Keratinocyte (primary cell): ENCODE measurements at regions not wholly inside any gene's neighbourhood (a gene's known extent, or its start where the extent isn't known, plus 50 kb on each side); places are given as distances from the start of the nearest gene placed in this dataset.

Experiments
- DNase-seq: peaks from one replicate; pipeline ENCODE4 v3.0.0-alpha.2; 2011; ENCODE audit warnings: low read depth, missing footprints, low spot score
- FAIRE-seq: peaks from 2 replicates; lab custom pipeline; 2011; peaks lifted over from hg19 to GRCh38; lab: Jason Lieb, UNC
- H2AFZ ChIP-seq: 2 replicates; pipeline ENCODE4 v1.6.0; 2012; ENCODE audit warnings: low read length, control low read depth, inconsistent platforms; ENCODE audit not compliant: control insufficient read depth
- H3K27ac ChIP-seq: 2 replicates; pipeline ENCODE4 v1.5.1; 2011; ENCODE audit warnings: low read length; ENCODE audit not compliant: control insufficient read depth, insufficient read depth
- H3K27me3 ChIP-seq: 3 replicates; pipeline ENCODE4 v1.6.0; 2011; ENCODE audit warnings: low read length; ENCODE audit not compliant: control insufficient read depth, insufficient read depth; ENCODE audit errors: extremely low read depth
- H3K36me3 ChIP-seq, 2 experiments: 2 replicates in 1 of 2; 3 replicates in 1 of 2; pipeline ENCODE4 v1.5.1; 2011; ENCODE audit warnings: low read length in 2 of 2, mild to moderate bottlenecking in 1 of 2; ENCODE audit not compliant: control insufficient read depth in 2 of 2, insufficient read depth in 2 of 2; ENCODE audit errors: extremely low read depth in 1 of 2
- H3K4me1 ChIP-seq: 3 replicates; pipeline ENCODE4 v1.5.1; 2011; ENCODE audit warnings: low read length; ENCODE audit not compliant: control insufficient read depth, insufficient read depth; ENCODE audit errors: extremely low read depth
- H3K4me2 ChIP-seq: 3 replicates; pipeline ENCODE4 v1.6.0; 2011; ENCODE audit warnings: low read depth, low read length; ENCODE audit not compliant: control insufficient read depth, insufficient read depth; ENCODE audit errors: extremely low read depth
- H3K4me3 ChIP-seq, 3 experiments: fragments of 200-600 bp in 1 of 3; sonication (generic) in 1 of 3; 2 replicates in 2 of 3; 3 replicates in 1 of 3; pipeline ENCODE4 v1.5.1; 2011 to 2016; ENCODE audit warnings: low read length in 3 of 3, mild to moderate bottlenecking in 3 of 3, control low read depth in 2 of 3, inconsistent platforms in 1 of 3, low read depth in 1 of 3, mixed read lengths in 1 of 3, mixed run types in 1 of 3, moderate library complexity in 1 of 3; ENCODE audit not compliant: control insufficient read depth in 2 of 3, insufficient read depth in 2 of 3; ENCODE audit errors: extremely low read depth in 1 of 3
- H3K79me2 ChIP-seq: 2 replicates; pipeline ENCODE4 v1.6.0; 2012; ENCODE audit warnings: low read length; ENCODE audit not compliant: control insufficient read depth, insufficient read depth
- H3K9ac ChIP-seq: 3 replicates; pipeline ENCODE4 v1.6.0; 2011; ENCODE audit warnings: low read length; ENCODE audit not compliant: control insufficient read depth, insufficient read depth; ENCODE audit errors: extremely low read depth
- H3K9me1 ChIP-seq: 3 replicates; pipeline ENCODE4 v1.6.0; 2011; ENCODE audit warnings: low read length; ENCODE audit not compliant: control insufficient read depth, insufficient read depth; ENCODE audit errors: extremely low read depth
- H3K9me3 ChIP-seq: 2 replicates; pipeline ENCODE4 v1.5.1; 2012; ENCODE audit warnings: low read depth, low read length; ENCODE audit not compliant: control insufficient read depth
- H4K20me1 ChIP-seq: 3 replicates; pipeline ENCODE4 v1.6.0; 2011; ENCODE audit warnings: low read length; ENCODE audit not compliant: control insufficient read depth, insufficient read depth; ENCODE audit errors: extremely low read depth
- CTCF ChIP-seq, 3 experiments: IDR thresholded peaks in 1 of 3; conservative IDR thresholded peaks in 1 of 3; optimal IDR thresholded peaks in 1 of 3; 2 replicates in 2 of 3; 3 replicates in 1 of 3; pipeline versions ENCODE3 to v1.5.1; 2011; ENCODE audit warnings: low read length in 3 of 3, mild to moderate bottlenecking in 3 of 3, moderate library complexity in 2 of 3, control low read depth in 1 of 3, inconsistent platforms in 1 of 3; ENCODE audit not compliant: insufficient read depth in 2 of 3; ENCODE audit errors: extremely low read depth in 1 of 3
- EZH2 ChIP-seq: IDR thresholded peaks from one replicate; pipeline ENCODE4 v1.6.1; 2012; ENCODE audit warnings: inconsistent platforms, mild to moderate bottlenecking, low read length, moderate library complexity
- dilution Hi-C: fragments of 300-500 bp; cut with MboI; formaldehyde crosslinking; loops from one replicate; pipeline ENCODE4 v1.7.0; 2020; ENCODE audit warnings: low sequenced_read_pairs; ENCODE audit not compliant: extremely low pct_ligation_motif_present

GRCh38 chr5:31029925-31030324 lies 163.6 kb upstream of the CDH6 start:
- Histone ChIP-seq H3K4me3 (no peak overlapping the region), H3K9ac (no peak overlapping the region), H3K9me1 (no peaks in the 10 kb centered on the region), H3K27ac (no peak overlapping the region), H3K79me2 (no peaks in the 10 kb centered on the region), H3K9me3 (no peaks in the 10 kb centered on the region), H2AFZ (no peak overlapping the region), H3K36me3 (no peaks in the 10 kb centered on the region), H3K27me3 (no peaks in the 10 kb centered on the region), H3K4me2 (no peak overlapping the region), H3K4me1 (no peaks in the 10 kb centered on the region), H4K20me1 (no peaks in the 10 kb centered on the region)
- TF ChIP-seq EZH2 (no peak), CTCF (optimal IDR thresholded peaks at IDR 0.05 in 1 of 3, IDR thresholded peaks at IDR 0.05 in 1 of 3, conservative IDR thresholded peaks at IDR 0.05 in 1 of 3; ENCODE audit: extremely low read depth in 1 of 3, insufficient read depth in 2 of 3, low read length in 3 of 3) (no peak)
- dilution Hi-C loops, result no loop called here
- FAIRE-seq (no peak), DNase-seq (no peak)

DNA sequence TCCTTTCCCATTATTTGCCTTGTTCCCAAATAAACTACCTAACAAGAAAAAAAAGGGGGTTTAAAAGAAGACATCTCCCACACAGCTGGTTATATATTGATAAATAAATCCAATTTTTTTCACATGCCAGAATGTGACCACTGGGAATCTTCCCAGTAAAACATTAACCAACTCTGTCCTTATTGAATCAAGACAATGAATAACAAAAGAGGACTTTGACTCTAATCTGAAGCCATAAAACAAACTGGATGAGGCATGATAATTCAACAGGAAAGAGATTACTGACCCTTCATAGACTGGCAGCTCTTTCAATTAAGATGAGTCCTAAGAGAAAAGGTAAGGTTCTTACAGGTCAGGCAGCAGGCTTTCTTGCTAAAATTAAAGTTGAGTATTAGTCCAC lies 165.8 kb upstream of the CDH6 start:
- Histone ChIP-seq H2AFZ (no peak overlapping the region), H4K20me1 (no peaks in the 10 kb centered on the region), H3K9ac (no peak overlapping the region), H3K27me3 (no peaks in the 10 kb centered on the region), H3K9me3 (no peaks in the 10 kb centered on the region), H3K4me1 (no peaks in the 10 kb centered on the region), H3K27ac (no peak overlapping the region), H3K36me3 (no peaks in the 10 kb centered on the region), H3K4me3 (no peak overlapping the region), H3K79me2 (no peaks in the 10 kb centered on the region), H3K4me2 (no peak overlapping the region), H3K9me1 (no peaks in the 10 kb centered on the region)
- FAIRE-seq (no peak), DNase-seq (no peak)
- TF ChIP-seq CTCF (optimal IDR thresholded peaks at IDR 0.05 in 1 of 3, IDR thresholded peaks at IDR 0.05 in 1 of 3, conservative IDR thresholded peaks at IDR 0.05 in 1 of 3; ENCODE audit: extremely low read depth in 1 of 3, insufficient read depth in 2 of 3, low read length in 3 of 3) (no peak), EZH2 (no peak)
- dilution Hi-C loops, result no loop called here
